WTC11 (cell line): ENCODE measurements at regions not wholly inside any gene's neighbourhood (a gene's known extent, or its start where the extent isn't known, plus 50 kb on each side); places are given as distances from the start of the nearest gene placed in this dataset.

Experiments
- CREB1 ChIP-seq: sonication (generic); formaldehyde crosslinking; IDR thresholded peaks from 2 replicates; pipeline ENCODE4 v1.8.0; 2023; ENCODE audit warnings: mild to moderate bottlenecking, missing genetic modification reagents
- JUN ChIP-seq: sonication (generic); formaldehyde crosslinking; IDR thresholded peaks from 2 replicates; pipeline ENCODE4 v1.8.0; 2023; ENCODE audit warnings: mild to moderate bottlenecking, missing genetic modification reagents
- NFYB ChIP-seq: sonication (generic); formaldehyde crosslinking; conservative IDR thresholded peaks from 2 replicates; pipeline ENCODE4 v1.8.0; 2022; ENCODE audit warnings: low read depth, missing genetic modification reagents
- TF ChIP-seq, protein P1 (sequence below): sonication (generic); formaldehyde crosslinking; IDR thresholded peaks from 2 replicates; pipeline ENCODE4 v1.8.0; 2022; ENCODE audit warnings: mild to moderate bottlenecking, missing genetic modification reagents
- TF ChIP-seq, protein P2 (sequence below): fragments of 250-450 bp; sonication (Bioruptor Pico); IDR thresholded peaks from 2 replicates; pipeline ENCODE4 v1.9.0; 2021; ENCODE audit warnings: mild to moderate bottlenecking, borderline replicate concordance
- TF ChIP-seq, protein P3 (sequence below): sonication (generic); formaldehyde crosslinking; IDR thresholded peaks from 2 replicates; pipeline ENCODE4 v1.8.1; 2023; ENCODE audit warnings: mild to moderate bottlenecking, missing genetic modification reagents, borderline replicate concordance
- TF ChIP-seq, protein P4 (sequence below): fragments of 200-600 bp; IDR thresholded peaks from 2 replicates; pipeline ENCODE4 v1.8.0; 2022; ENCODE audit warnings: antibody characterized with exemption

DNA sequence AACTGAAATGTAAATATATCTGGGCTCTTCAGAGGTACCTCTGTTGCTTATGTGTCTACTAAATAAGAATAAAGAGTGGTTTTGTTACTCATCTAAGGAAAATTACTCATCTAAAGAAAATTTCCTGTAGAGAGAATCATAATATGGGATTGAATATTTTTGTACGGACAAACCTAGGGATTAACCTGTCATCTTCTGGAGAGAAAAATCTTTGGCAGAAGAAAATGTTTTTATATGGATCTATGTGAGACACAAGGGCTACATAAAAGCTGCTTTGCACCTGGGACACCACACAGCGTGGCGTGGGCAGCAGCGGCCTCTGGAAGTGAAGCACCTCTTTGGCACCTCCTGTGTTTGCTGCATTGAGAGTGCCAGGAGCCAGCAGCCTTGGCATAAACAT lies 242.9 kb upstream of the DACH1 start:
- TF ChIP-seq, protein P1, sequence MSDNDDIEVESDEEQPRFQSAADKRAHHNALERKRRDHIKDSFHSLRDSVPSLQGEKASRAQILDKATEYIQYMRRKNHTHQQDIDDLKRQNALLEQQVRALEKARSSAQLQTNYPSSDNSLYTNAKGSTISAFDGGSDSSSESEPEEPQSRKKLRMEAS (CRISPR knock-in tag): no peak
- TF ChIP-seq CREB1 (no peak), NFYB (CRISPR knock-in tag) (no peak), JUN (no peak)
- TF ChIP-seq, protein P2, sequence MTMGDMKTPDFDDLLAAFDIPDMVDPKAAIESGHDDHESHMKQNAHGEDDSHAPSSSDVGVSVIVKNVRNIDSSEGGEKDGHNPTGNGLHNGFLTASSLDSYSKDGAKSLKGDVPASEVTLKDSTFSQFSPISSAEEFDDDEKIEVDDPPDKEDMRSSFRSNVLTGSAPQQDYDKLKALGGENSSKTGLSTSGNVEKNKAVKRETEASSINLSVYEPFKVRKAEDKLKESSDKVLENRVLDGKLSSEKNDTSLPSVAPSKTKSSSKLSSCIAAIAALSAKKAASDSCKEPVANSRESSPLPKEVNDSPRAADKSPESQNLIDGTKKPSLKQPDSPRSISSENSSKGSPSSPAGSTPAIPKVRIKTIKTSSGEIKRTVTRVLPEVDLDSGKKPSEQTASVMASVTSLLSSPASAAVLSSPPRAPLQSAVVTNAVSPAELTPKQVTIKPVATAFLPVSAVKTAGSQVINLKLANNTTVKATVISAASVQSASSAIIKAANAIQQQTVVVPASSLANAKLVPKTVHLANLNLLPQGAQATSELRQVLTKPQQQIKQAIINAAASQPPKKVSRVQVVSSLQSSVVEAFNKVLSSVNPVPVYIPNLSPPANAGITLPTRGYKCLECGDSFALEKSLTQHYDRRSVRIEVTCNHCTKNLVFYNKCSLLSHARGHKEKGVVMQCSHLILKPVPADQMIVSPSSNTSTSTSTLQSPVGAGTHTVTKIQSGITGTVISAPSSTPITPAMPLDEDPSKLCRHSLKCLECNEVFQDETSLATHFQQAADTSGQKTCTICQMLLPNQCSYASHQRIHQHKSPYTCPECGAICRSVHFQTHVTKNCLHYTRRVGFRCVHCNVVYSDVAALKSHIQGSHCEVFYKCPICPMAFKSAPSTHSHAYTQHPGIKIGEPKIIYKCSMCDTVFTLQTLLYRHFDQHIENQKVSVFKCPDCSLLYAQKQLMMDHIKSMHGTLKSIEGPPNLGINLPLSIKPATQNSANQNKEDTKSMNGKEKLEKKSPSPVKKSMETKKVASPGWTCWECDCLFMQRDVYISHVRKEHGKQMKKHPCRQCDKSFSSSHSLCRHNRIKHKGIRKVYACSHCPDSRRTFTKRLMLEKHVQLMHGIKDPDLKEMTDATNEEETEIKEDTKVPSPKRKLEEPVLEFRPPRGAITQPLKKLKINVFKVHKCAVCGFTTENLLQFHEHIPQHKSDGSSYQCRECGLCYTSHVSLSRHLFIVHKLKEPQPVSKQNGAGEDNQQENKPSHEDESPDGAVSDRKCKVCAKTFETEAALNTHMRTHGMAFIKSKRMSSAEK (CRISPR knock-in tag): no peak
- TF ChIP-seq, protein P3, sequence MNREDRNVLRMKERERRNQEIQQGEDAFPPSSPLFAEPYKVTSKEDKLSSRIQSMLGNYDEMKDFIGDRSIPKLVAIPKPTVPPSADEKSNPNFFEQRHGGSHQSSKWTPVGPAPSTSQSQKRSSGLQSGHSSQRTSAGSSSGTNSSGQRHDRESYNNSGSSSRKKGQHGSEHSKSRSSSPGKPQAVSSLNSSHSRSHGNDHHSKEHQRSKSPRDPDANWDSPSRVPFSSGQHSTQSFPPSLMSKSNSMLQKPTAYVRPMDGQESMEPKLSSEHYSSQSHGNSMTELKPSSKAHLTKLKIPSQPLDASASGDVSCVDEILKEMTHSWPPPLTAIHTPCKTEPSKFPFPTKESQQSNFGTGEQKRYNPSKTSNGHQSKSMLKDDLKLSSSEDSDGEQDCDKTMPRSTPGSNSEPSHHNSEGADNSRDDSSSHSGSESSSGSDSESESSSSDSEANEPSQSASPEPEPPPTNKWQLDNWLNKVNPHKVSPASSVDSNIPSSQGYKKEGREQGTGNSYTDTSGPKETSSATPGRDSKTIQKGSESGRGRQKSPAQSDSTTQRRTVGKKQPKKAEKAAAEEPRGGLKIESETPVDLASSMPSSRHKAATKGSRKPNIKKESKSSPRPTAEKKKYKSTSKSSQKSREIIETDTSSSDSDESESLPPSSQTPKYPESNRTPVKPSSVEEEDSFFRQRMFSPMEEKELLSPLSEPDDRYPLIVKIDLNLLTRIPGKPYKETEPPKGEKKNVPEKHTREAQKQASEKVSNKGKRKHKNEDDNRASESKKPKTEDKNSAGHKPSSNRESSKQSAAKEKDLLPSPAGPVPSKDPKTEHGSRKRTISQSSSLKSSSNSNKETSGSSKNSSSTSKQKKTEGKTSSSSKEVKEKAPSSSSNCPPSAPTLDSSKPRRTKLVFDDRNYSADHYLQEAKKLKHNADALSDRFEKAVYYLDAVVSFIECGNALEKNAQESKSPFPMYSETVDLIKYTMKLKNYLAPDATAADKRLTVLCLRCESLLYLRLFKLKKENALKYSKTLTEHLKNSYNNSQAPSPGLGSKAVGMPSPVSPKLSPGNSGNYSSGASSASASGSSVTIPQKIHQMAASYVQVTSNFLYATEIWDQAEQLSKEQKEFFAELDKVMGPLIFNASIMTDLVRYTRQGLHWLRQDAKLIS: no peak
- TF ChIP-seq, protein P4, sequence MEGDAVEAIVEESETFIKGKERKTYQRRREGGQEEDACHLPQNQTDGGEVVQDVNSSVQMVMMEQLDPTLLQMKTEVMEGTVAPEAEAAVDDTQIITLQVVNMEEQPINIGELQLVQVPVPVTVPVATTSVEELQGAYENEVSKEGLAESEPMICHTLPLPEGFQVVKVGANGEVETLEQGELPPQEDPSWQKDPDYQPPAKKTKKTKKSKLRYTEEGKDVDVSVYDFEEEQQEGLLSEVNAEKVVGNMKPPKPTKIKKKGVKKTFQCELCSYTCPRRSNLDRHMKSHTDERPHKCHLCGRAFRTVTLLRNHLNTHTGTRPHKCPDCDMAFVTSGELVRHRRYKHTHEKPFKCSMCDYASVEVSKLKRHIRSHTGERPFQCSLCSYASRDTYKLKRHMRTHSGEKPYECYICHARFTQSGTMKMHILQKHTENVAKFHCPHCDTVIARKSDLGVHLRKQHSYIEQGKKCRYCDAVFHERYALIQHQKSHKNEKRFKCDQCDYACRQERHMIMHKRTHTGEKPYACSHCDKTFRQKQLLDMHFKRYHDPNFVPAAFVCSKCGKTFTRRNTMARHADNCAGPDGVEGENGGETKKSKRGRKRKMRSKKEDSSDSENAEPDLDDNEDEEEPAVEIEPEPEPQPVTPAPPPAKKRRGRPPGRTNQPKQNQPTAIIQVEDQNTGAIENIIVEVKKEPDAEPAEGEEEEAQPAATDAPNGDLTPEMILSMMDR: no peak
